H1 (cell line): ENCODE measurements at regions not wholly inside any gene's neighbourhood (a gene's known extent, or its start where the extent isn't known, plus 50 kb on each side); places are given as distances from the start of the nearest gene placed in this dataset.

Experiments
- CTCF ChIA-PET: fragments of 300-600 bp; sonication (Branson Sonifier 250); formaldehyde crosslinking; loops from one replicate; lab custom pipeline; 2021; ENCODE audit not compliant: partially characterized antibody; lab: Charles Lee
- POLR2A ChIA-PET: fragments of 300-600 bp; sonication (Branson Sonifier 250); formaldehyde crosslinking; loops from one replicate; lab custom pipeline; 2021; ENCODE audit warnings: inconsistent platforms; ENCODE audit not compliant: partially characterized antibody; lab: Charles Lee
- DNase-seq, 2 experiments: peaks; one replicate each; pipeline versions ENCODE4 v3.0.0 to v3.0.0-alpha.2; 2010 to 2022; ENCODE audit warnings: low spot score in 2 of 2, low read depth in 1 of 2, mixed read lengths in 1 of 2
- FAIRE-seq: peaks from 2 replicates; lab custom pipeline; 2011; peaks lifted over from hg19 to GRCh38; lab: Jason Lieb, UNC
- H2AFZ ChIP-seq: 2 replicates; pipeline ENCODE4 v1.8.1; 2012; ENCODE audit warnings: low read length, inconsistent platforms
- H2AK5ac ChIP-seq: 2 replicates; pipeline ENCODE4 v1.6.1; 2013; ENCODE audit warnings: low read depth, low read length
- H2BK120ac ChIP-seq: replicated peaks from 2 replicates; pipeline ENCODE3; 2013; ENCODE audit warnings: low read depth, low read length, inconsistent platforms
- H2BK12ac ChIP-seq: 2 replicates; pipeline ENCODE4 v1.6.1; 2013; ENCODE audit warnings: low read depth, low read length
- H2BK15ac ChIP-seq: 2 replicates; pipeline ENCODE4 v1.6.1; 2013; ENCODE audit warnings: low read length
- H2BK20ac ChIP-seq: 2 replicates; pipeline ENCODE4 v1.6.1; 2013; ENCODE audit warnings: low read length
- H2BK5ac ChIP-seq: 2 replicates; pipeline ENCODE4 v1.6.1; 2013; ENCODE audit warnings: low read depth, low read length
- H3K14ac ChIP-seq: 2 replicates; pipeline ENCODE4 v1.6.1; 2013; ENCODE audit warnings: inconsistent platforms; ENCODE audit not compliant: insufficient read length
- H3K18ac ChIP-seq: 2 replicates; pipeline ENCODE4 v1.6.1; 2013; ENCODE audit warnings: low read length; ENCODE audit errors: extremely low read depth
- H3K23ac ChIP-seq: 2 replicates; pipeline ENCODE4 v1.6.1; 2013; ENCODE audit warnings: inconsistent platforms; ENCODE audit not compliant: insufficient read length
- H3K23me2 ChIP-seq: 2 replicates; pipeline ENCODE4 v1.6.1; 2013; ENCODE audit warnings: low read depth, low read length
- H3K27ac ChIP-seq: 2 replicates; pipeline ENCODE4 v1.6.1; 2011; ENCODE audit warnings: low read depth, low read length, inconsistent platforms
- H3K27me3 ChIP-seq, 4 experiments: replicated peaks in 1 of 4; 1 replicate in 1 of 4; 2 replicates in 3 of 4; pipeline versions ENCODE4 v1.6.1 to v1.8.1; 2011 to 2013; ENCODE audit warnings: low read length in 3 of 4, mild to moderate bottlenecking in 3 of 4, inconsistent platforms in 2 of 4, mixed read lengths in 2 of 4, moderate library complexity in 1 of 4; ENCODE audit not compliant: control insufficient read depth in 3 of 4, insufficient read depth in 3 of 4; ENCODE audit errors: extremely low read depth in 1 of 4
- H3K36me3 ChIP-seq, 4 experiments: 2 replicates each; pipeline versions ENCODE4 v1.6.1 to v1.8.1; 2011 to 2013; ENCODE audit warnings: mild to moderate bottlenecking in 4 of 4, low read length in 3 of 4, moderate library complexity in 2 of 4, control low read depth in 1 of 4, inconsistent platforms in 1 of 4; ENCODE audit not compliant: insufficient read depth in 4 of 4, control insufficient read depth in 2 of 4
- H3K4ac ChIP-seq: replicated peaks from 2 replicates; pipeline ENCODE3; 2013; ENCODE audit warnings: low read length, low read depth, mixed read lengths, inconsistent platforms; ENCODE audit not compliant: insufficient read length
- H3K4me1 ChIP-seq, 4 experiments: replicated peaks in 1 of 4; 1 replicate in 1 of 4; 2 replicates in 3 of 4; pipeline versions ENCODE4 v1.6.1 to v1.8.1; 2011 to 2013; ENCODE audit warnings: low read length in 3 of 4, inconsistent platforms in 2 of 4, mixed read lengths in 1 of 4; ENCODE audit not compliant: insufficient read depth in 4 of 4, control insufficient read depth in 3 of 4
- H3K4me2 ChIP-seq, 2 experiments: 2 replicates each; pipeline versions ENCODE4 v1.6.1 to v1.8.1; 2011 to 2013; ENCODE audit warnings: low read depth in 2 of 2, low read length in 2 of 2, control low read depth in 1 of 2, inconsistent platforms in 1 of 2, mild to moderate bottlenecking in 1 of 2; ENCODE audit not compliant: insufficient read depth in 1 of 2
- H3K4me3 ChIP-seq, 4 experiments: fragments of 200-600, 300-600 bp in 1 of 4; sonication (generic), shearing (Covaris generic), sonication (Bioruptor Twin) in 1 of 4; 2 replicates each; pipeline versions ENCODE4 v1.5.1 to v1.8.1; 2011 to 2016; ENCODE audit warnings: low read length in 4 of 4, low read depth in 3 of 4, control low read depth in 2 of 4, inconsistent platforms in 2 of 4, mild to moderate bottlenecking in 2 of 4, mixed read lengths in 1 of 4, moderate library complexity in 1 of 4; ENCODE audit not compliant: insufficient read depth in 2 of 4; ENCODE audit errors: extremely low read depth in 1 of 4
- H3K56ac ChIP-seq: replicated peaks from 2 replicates; pipeline ENCODE3; 2013; ENCODE audit warnings: low read depth, mild to moderate bottlenecking, mixed read lengths, low read length, inconsistent platforms; ENCODE audit not compliant: insufficient read length
- H3K79me1 ChIP-seq: 2 replicates; pipeline ENCODE4 v1.6.1; 2013; ENCODE audit warnings: low read depth, low read length, control low read depth
- H3K79me2 ChIP-seq, 2 experiments: 2 replicates each; pipeline versions ENCODE4 v1.6.1 to v1.8.1; 2012 to 2013; ENCODE audit warnings: low read length in 2 of 2, mild to moderate bottlenecking in 2 of 2, inconsistent platforms in 1 of 2; ENCODE audit not compliant: insufficient read depth in 2 of 2, control insufficient read depth in 1 of 2
- H3K9ac ChIP-seq, 4 experiments: replicated peaks in 1 of 4; 1 replicate in 1 of 4; 2 replicates in 3 of 4; pipeline versions ENCODE4 v1.6.1 to v1.8.1; 2011 to 2013; ENCODE audit warnings: low read depth in 3 of 4, low read length in 3 of 4, control low read depth in 2 of 4, mild to moderate bottlenecking in 2 of 4, moderate library complexity in 2 of 4, inconsistent platforms in 1 of 4; ENCODE audit errors: extremely low read depth in 1 of 4
- H3K9me3 ChIP-seq, 2 experiments: 2 replicates each; pipeline versions ENCODE4 v1.6.1 to v1.8.1; 2012 to 2013; ENCODE audit warnings: mild to moderate bottlenecking in 2 of 2, moderate library complexity in 2 of 2, control low read depth in 1 of 2, inconsistent platforms in 1 of 2, low read depth in 1 of 2, low read length in 1 of 2, mixed read lengths in 1 of 2; ENCODE audit not compliant: insufficient read depth in 2 of 2
- H4K20me1 ChIP-seq, 2 experiments: replicated peaks in 1 of 2; 2 replicates each; pipeline versions ENCODE3 to v1.8.1; 2011 to 2013; ENCODE audit warnings: inconsistent platforms in 2 of 2, low read length in 2 of 2, mild to moderate bottlenecking in 1 of 2; ENCODE audit not compliant: insufficient read depth in 2 of 2, control insufficient read depth in 1 of 2
- H4K5ac ChIP-seq: 2 replicates; pipeline ENCODE4 v1.6.1; 2013; ENCODE audit warnings: low read length, low read depth, mixed read lengths, inconsistent platforms; ENCODE audit not compliant: insufficient read length
- H4K8ac ChIP-seq: 2 replicates; pipeline ENCODE4 v1.8.0; 2013; ENCODE audit warnings: mild to moderate bottlenecking, moderate library complexity, low read length, inconsistent platforms; ENCODE audit not compliant: insufficient read depth; ENCODE audit errors: extremely low read depth
- H4K91ac ChIP-seq: replicated peaks from 2 replicates; pipeline ENCODE3; 2013; ENCODE audit warnings: low read length, mixed read lengths, inconsistent platforms; ENCODE audit not compliant: insufficient read length
- BACH1 ChIP-seq: IDR thresholded peaks from 2 replicates; pipeline ENCODE4 v1.6.1; 2012; ENCODE audit warnings: low read length, improper control_type of control experiment
- BCL11A ChIP-seq, 2 experiments: IDR thresholded peaks; one replicate each; pipeline ENCODE4 v1.6.1; 2011; ENCODE audit warnings: low read depth in 2 of 2, low read length in 2 of 2, mild to moderate bottlenecking in 2 of 2
- CEBPB ChIP-seq: IDR thresholded peaks from 2 replicates; pipeline ENCODE4 v1.6.1; 2012; ENCODE audit warnings: low read depth, low read length
- CHD1 ChIP-seq: IDR thresholded peaks from 2 replicates; pipeline ENCODE4 v1.6.1; 2012; ENCODE audit warnings: low read depth, low read length, improper control_type of control experiment
- CTBP2 ChIP-seq: IDR thresholded peaks from 2 replicates; pipeline ENCODE4 v1.7.0; 2011; ENCODE audit warnings: borderline replicate concordance, mild to moderate bottlenecking, moderate library complexity, mixed read lengths, low read length; ENCODE audit not compliant: insufficient read depth, insufficient read length
- MAFK ChIP-seq: IDR thresholded peaks from 2 replicates; pipeline ENCODE4 v1.6.1; 2012; ENCODE audit warnings: low read depth, mild to moderate bottlenecking, improper control_type of control experiment, low read length
- RFX5 ChIP-seq: IDR thresholded peaks from 2 replicates; pipeline ENCODE4 v1.6.1; 2011; ENCODE audit warnings: low read depth, low read length, improper control_type of control experiment, borderline replicate concordance
- SP1 ChIP-seq: IDR thresholded peaks from 2 replicates; pipeline ENCODE4 v1.6.1; 2011; ENCODE audit warnings: low read depth, low read length
- SP4 ChIP-seq: IDR thresholded peaks from 2 replicates; pipeline ENCODE4 v1.6.1; 2012; ENCODE audit warnings: low read length, inconsistent platforms
- TBP ChIP-seq: IDR thresholded peaks from 2 replicates; pipeline ENCODE4 v1.6.1; 2011; ENCODE audit warnings: low read depth, low read length, improper control_type of control experiment
- USF2 ChIP-seq: IDR thresholded peaks from 2 replicates; pipeline ENCODE4 v1.6.1; 2011; ENCODE audit warnings: low read length, improper control_type of control experiment
- YY1 ChIP-seq: IDR thresholded peaks from 2 replicates; pipeline ENCODE4 v1.6.1; 2011; ENCODE audit warnings: low read depth, mild to moderate bottlenecking, low read length
- ZNF274 ChIP-seq: IDR thresholded peaks from 2 replicates; pipeline ENCODE4 v1.7.0; 2012; ENCODE audit warnings: low read length, borderline replicate concordance; ENCODE audit errors: extremely low read depth
- WGBS, 2 experiments: shearing (Covaris generic) in 1 of 2; methylation state at CpG; one replicate each; pipeline versions ENCODE4 v1.1.6 to v1.1.7; 2013 to 2015; ENCODE audit warnings: low lambda C conversion rate in 2 of 2, mixed read lengths in 2 of 2, inconsistent platforms in 1 of 2, low coverage in 1 of 2, missing lambda C conversion rate in 1 of 2; ENCODE audit not compliant: insufficient replicate concordance in 2 of 2, insufficient coverage in 1 of 2, insufficient read length in 1 of 2; ENCODE audit errors: extremely low coverage in 1 of 2, missing lambda C conversion rate in 1 of 2; 5-methylcytosine and 5-hydroxymethylcytosine counted together
- TF ChIP-seq, protein P1 (sequence below): IDR thresholded peaks from 2 replicates; pipeline ENCODE4 v1.6.1; 2011; ENCODE audit warnings: low read depth, mild to moderate bottlenecking, low read length; ENCODE audit not compliant: insufficient read depth

DNA sequence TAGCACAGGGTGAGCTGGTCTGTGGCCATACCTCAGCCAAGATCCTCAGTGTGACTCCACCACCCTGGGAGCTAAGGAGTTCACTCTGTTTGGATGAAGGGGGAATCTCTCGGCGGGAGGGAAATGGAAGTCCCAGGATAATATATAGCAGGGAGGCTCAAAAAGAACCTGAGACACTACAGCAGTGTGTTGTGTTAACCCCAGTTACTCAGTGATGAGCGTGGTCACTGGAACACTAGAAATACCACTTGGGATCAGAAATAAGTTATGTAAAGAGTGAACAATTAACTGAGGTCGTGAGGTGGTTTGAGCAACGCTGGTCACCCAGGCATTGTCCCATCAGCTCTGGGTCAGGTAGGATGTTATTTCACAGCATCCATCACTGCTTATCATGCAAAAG is 59.3 kb upstream of the ADAMTS16 start:
- H2AFZ ChIP-seq = no peak overlapping the region
- no peak overlapping the region for H3K18ac ChIP-seq
- no peak overlapping the region for H3K9ac ChIP-seq
- H2BK120ac ChIP-seq = no peak overlapping the region
- H3K79me1 ChIP-seq = no peaks in the 10 kb centered on the region
- no peak overlapping the region for H3K4me3 ChIP-seq
- H3K14ac ChIP-seq = no peak overlapping the region
- no peaks in the 10 kb centered on the region for H3K9me3 ChIP-seq
- H2AK5ac ChIP-seq = no peak overlapping the region; the same call in 1 of the 2 replicates
- H3K4ac ChIP-seq = no peak overlapping the region
- H3K4me2 ChIP-seq = no peak overlapping the region
- peaks cover 0 to 3% (median 0%) of the 10 kb centered on the region in 4 experiments; a peak in 3 of 7 replicates for H3K27me3 ChIP-seq
- no peak overlapping the region for H3K23ac ChIP-seq
- 0 out of 2 replicates have a peak overlapping the region, but pooled peaks have one; percentile 67 for H2BK20ac ChIP-seq
- H3K23me2 ChIP-seq = 0 out of 2 replicates have a peak, but pooled peaks cover 3% of the 10 kb centered on the region
- DNase-seq (no peak), FAIRE-seq (no peak)
- H4K5ac ChIP-seq = no peak overlapping the region
- 84% methylated on average over 5 of the region's 5 CpGs; no CpG with 5 or more reads in 1 of the 2 experiments for WGBS, 2 experiments
- peaks cover 0 to 19% (median 11%) of the 10 kb centered on the region in 4 experiments; a peak in 5 of 7 replicates for H3K4me1 ChIP-seq
- H3K79me2 ChIP-seq = no peaks in the 10 kb centered on the region
- ChIA-PET CTCF (interaction anchor here (0.8 to 1.4 kb wide), 2 partner anchors 24 to 338 kb away, joined by 3 read pairs; no protein-coding TSS in a partner anchor), POLR2A (no interaction called here)
- no peaks in the 10 kb centered on the region for H4K20me1 ChIP-seq
- no peak overlapping the region for H3K27ac ChIP-seq
- no peak overlapping the region for H2BK5ac ChIP-seq
- no peak overlapping the region for H2BK12ac ChIP-seq
- no peak overlapping the region for H4K8ac ChIP-seq
- no peak overlapping the region for H2BK15ac ChIP-seq
- no peaks in the 10 kb centered on the region for H3K36me3 ChIP-seq
- H4K91ac ChIP-seq = peak overlapping the region; percentile 6
- no peak overlapping the region for H3K56ac ChIP-seq
- TF ChIP-seq BCL11A (IDR thresholded peaks at IDR 0.05; ENCODE audit: low read depth in 2 of 2, low read length in 2 of 2) = no peak
- TF ChIP-seq YY1 = no peak
- TF ChIP-seq SP4 = no peak
- TF ChIP-seq MAFK = no peak
- TF ChIP-seq CTBP2 = no peak
- TF ChIP-seq ZNF274 = no peak
- TF ChIP-seq BACH1 = no peak
- no peak for TF ChIP-seq RFX5
- no peak for TF ChIP-seq SP1
- no peak for TF ChIP-seq CHD1
- TF ChIP-seq, protein P1, sequence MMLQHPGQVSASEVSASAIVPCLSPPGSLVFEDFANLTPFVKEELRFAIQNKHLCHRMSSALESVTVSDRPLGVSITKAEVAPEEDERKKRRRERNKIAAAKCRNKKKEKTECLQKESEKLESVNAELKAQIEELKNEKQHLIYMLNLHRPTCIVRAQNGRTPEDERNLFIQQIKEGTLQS = no peak
- no peak for TF ChIP-seq USF2
- no peak for TF ChIP-seq CEBPB
- no peak for TF ChIP-seq TBP
